ENCODE measurements at regions not wholly inside any gene's neighbourhood (a gene's known extent, or its start where the extent isn't known, plus 50 kb on each side); places are given as distances from the start of the nearest gene placed in this dataset.
"Not testable (repeated sequence)": the region's sequence is repeated elsewhere in the genome, so short reads cannot be mapped to it uniquely, and the experiment has no call there.

- not testable (repeated sequence) for H3K4me1 Mint-ChIP-seq (ENCODE audit: unreplicated experiment); H3K27ac Mint-ChIP-seq (ENCODE audit: unreplicated experiment); H3K27me3 Mint-ChIP-seq (ENCODE audit: unreplicated experiment); DNase-seq (ENCODE audit: extremely low spot score, unreplicated experiment); H3K36me3 Mint-ChIP-seq (ENCODE audit: unreplicated experiment); H3K9me3 Mint-ChIP-seq (ENCODE audit: unreplicated experiment); H3K4me3 Mint-ChIP-seq (ENCODE audit: unreplicated experiment)
Observed at GRCh38 chr14:19052977-19053376, 85.7 kb downstream of the POTEM start.

DNA sequence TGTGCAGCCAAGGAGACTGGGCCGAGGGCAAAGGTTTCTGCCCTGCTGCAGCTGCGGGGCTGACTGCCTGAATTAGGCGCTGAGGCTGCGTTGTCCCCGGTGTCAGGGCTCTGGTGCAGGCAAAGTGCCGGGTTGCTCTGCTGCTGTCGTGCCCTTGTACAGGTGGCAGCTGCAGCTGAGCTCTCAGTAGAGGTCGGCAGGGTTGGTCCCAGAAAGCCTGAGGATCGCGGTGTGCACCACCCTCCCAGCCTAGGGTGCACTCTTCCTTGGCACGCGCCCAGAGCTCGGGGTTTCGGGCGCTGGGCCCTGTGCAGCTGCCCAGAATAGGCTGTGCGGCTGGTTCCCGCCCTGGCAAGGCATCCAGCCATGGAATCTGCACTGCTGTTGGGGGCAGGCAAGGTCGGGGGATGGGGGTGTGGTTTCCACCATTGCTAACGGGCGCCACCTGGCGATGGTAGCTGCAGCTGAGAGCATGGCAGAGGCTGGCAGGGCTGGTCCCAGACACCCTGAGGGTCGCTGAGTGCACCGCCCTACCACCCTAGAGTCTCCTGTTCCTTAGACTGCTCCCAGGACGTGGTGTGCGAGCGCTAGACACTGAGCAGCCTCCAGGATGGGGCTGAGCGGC lies 86.3 kb downstream of the POTEM start:
- not testable (repeated sequence) for H3K4me3 Mint-ChIP-seq (ENCODE audit: unreplicated experiment); H3K4me1 Mint-ChIP-seq (ENCODE audit: unreplicated experiment); H3K27ac Mint-ChIP-seq (ENCODE audit: unreplicated experiment); H3K27me3 Mint-ChIP-seq (ENCODE audit: unreplicated experiment); H3K36me3 Mint-ChIP-seq (ENCODE audit: unreplicated experiment); H3K9me3 Mint-ChIP-seq (ENCODE audit: unreplicated experiment); DNase-seq (ENCODE audit: extremely low spot score, unreplicated experiment)

DNA sequence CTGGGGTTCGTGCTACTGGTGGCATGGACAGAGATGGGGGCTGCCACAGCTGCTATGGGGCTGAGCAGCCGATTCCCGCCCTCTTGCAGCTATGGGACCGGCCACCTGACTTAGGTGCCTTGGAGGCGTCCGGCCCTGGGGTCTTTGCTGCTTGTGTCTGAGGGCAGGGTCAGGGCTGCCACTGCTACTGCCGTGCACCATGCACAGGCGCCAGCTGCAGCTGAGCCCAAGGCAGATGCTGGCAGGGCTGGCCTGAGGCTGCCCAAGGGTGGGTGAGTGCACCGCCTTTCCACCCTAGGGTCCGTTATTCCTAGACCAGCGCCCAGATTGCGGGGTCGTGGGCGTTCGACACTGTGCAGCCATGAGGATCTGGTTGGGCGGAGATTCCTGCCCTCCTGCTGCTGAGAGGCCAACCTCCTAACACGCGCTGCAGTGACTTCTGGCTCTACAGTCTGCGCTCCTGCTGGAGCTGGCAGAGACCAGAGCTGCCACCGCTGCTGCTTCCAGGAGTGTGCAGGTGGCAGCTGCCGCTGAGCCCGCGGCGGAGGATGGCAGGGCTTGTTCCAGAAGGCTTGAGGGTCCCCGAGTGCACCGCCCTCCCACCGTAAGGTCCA lies 87.0 kb downstream of the POTEM start:
- not testable (repeated sequence) for H3K4me1 Mint-ChIP-seq (ENCODE audit: unreplicated experiment); H3K27ac Mint-ChIP-seq (ENCODE audit: unreplicated experiment); H3K9me3 Mint-ChIP-seq (ENCODE audit: unreplicated experiment); H3K27me3 Mint-ChIP-seq (ENCODE audit: unreplicated experiment); H3K4me3 Mint-ChIP-seq (ENCODE audit: unreplicated experiment); H3K36me3 Mint-ChIP-seq (ENCODE audit: unreplicated experiment); DNase-seq (ENCODE audit: extremely low spot score, unreplicated experiment)

GRCh38 chr14:19054934-19055333 lies 87.7 kb downstream of the POTEM start:
- DNase-seq (ENCODE audit: extremely low spot score, unreplicated experiment); H3K4me1 Mint-ChIP-seq (ENCODE audit: unreplicated experiment); H3K36me3 Mint-ChIP-seq (ENCODE audit: unreplicated experiment); H3K9me3 Mint-ChIP-seq (ENCODE audit: unreplicated experiment); H3K4me3 Mint-ChIP-seq (ENCODE audit: unreplicated experiment); H3K27ac Mint-ChIP-seq (ENCODE audit: unreplicated experiment); H3K27me3 Mint-ChIP-seq (ENCODE audit: unreplicated experiment): not testable (repeated sequence)

DNA sequence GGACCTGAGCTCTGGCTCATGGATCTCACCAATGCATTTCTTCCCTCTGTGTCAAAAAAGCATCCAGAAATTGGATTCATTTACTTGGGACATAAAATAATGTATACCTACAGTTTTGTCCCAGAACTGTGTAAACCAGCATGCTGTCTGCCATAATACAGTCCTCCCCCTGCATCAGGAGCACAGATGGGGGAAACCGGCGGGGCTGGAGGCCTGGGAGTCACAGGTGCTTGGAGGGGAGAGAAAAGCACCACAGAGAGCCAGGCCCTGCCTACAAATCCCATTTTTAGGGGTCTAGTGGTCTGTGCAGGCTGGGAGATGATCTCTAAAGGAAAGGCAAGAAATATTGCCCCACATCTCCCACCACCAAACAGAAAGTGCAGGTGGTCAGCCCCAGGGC lies 91.8 kb downstream of the POTEM start:
- not testable (repeated sequence) for H3K27me3 Mint-ChIP-seq (ENCODE audit: unreplicated experiment); H3K36me3 Mint-ChIP-seq (ENCODE audit: unreplicated experiment); H3K27ac Mint-ChIP-seq (ENCODE audit: unreplicated experiment); H3K9me3 Mint-ChIP-seq (ENCODE audit: unreplicated experiment); H3K4me3 Mint-ChIP-seq (ENCODE audit: unreplicated experiment); H3K4me1 Mint-ChIP-seq (ENCODE audit: unreplicated experiment)
- peak; percentile 83 for DNase-seq (ENCODE audit: extremely low spot score, unreplicated experiment)

- not testable (repeated sequence) for DNase-seq (ENCODE audit: extremely low spot score, unreplicated experiment); H3K9me3 Mint-ChIP-seq (ENCODE audit: unreplicated experiment); H3K27me3 Mint-ChIP-seq (ENCODE audit: unreplicated experiment)
Observed at GRCh38 chr14:19061689-19062450, 94.6 kb downstream of the POTEM start.

DNA sequence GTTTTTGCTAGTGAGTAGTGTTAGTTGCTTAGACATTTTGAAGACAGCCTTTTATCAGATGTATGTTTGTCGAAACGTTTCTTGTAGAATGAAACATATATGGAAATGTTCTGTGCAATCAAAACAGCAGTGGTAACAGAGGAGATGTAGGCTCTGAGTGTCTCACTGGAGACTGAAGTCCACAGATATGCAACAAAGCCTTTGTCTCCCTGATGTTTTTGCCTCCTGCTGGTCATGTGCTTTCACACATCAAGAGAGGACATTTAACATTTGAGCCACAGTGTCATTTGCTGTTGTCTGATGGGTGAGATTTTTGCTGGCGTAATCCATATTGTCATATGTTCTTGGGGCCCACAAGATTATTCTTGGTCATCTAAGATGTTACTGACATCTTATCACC lies 101.7 kb downstream of the POTEM start:
- not testable (repeated sequence) for H3K27me3 Mint-ChIP-seq (ENCODE audit: unreplicated experiment); H3K9me3 Mint-ChIP-seq (ENCODE audit: unreplicated experiment); H3K27ac Mint-ChIP-seq (ENCODE audit: unreplicated experiment); DNase-seq (ENCODE audit: extremely low spot score, unreplicated experiment); H3K4me3 Mint-ChIP-seq (ENCODE audit: unreplicated experiment); H3K4me1 Mint-ChIP-seq (ENCODE audit: unreplicated experiment); H3K36me3 Mint-ChIP-seq (ENCODE audit: unreplicated experiment)

More at GRCh38 chr14:19061689-19062450, 94.6 kb downstream of the POTEM start:
- H3K4me1 Mint-ChIP-seq (ENCODE audit: unreplicated experiment); H3K36me3 Mint-ChIP-seq (ENCODE audit: unreplicated experiment); H3K27ac Mint-ChIP-seq (ENCODE audit: unreplicated experiment); H3K4me3 Mint-ChIP-seq (ENCODE audit: unreplicated experiment): not testable (repeated sequence)

- H3K27me3 Mint-ChIP-seq (ENCODE audit: unreplicated experiment); DNase-seq (ENCODE audit: extremely low spot score, unreplicated experiment); H3K27ac Mint-ChIP-seq (ENCODE audit: unreplicated experiment); H3K36me3 Mint-ChIP-seq (ENCODE audit: unreplicated experiment); H3K4me3 Mint-ChIP-seq (ENCODE audit: unreplicated experiment); H3K9me3 Mint-ChIP-seq (ENCODE audit: unreplicated experiment); H3K4me1 Mint-ChIP-seq (ENCODE audit: unreplicated experiment): not testable (repeated sequence)
Observed at GRCh38 chr14:19072518-19072917, 105.3 kb downstream of the POTEM start.

GRCh38 chr14:19088632-19089031 lies 121.4 kb downstream of the POTEM start:
- not testable (repeated sequence) for H3K36me3 Mint-ChIP-seq (ENCODE audit: unreplicated experiment); H3K27ac Mint-ChIP-seq (ENCODE audit: unreplicated experiment); H3K4me3 Mint-ChIP-seq (ENCODE audit: unreplicated experiment); DNase-seq (ENCODE audit: extremely low spot score, unreplicated experiment); H3K4me1 Mint-ChIP-seq (ENCODE audit: unreplicated experiment); H3K9me3 Mint-ChIP-seq (ENCODE audit: unreplicated experiment); H3K27me3 Mint-ChIP-seq (ENCODE audit: unreplicated experiment)

DNA sequence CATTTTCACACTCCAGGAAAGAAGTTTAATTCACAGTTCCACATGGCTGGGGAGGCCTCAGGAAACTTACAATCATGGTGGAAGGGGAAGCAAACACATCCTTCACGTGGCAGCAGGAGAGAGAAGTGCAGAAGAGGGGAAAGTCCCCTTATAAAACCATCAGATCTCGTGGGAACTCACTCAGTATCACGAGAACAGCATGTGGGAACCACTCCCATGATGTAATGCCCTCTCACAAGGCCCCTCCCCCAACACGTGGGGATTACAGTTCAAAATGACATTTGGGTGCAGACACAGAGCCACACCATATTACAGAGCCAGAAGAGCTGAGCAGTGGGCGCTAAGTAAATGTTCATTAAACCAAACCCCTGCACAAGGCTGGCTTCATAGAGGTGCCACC lies 126.0 kb downstream of the POTEM start:
- not testable (repeated sequence) for H3K4me3 Mint-ChIP-seq (ENCODE audit: unreplicated experiment); DNase-seq (ENCODE audit: extremely low spot score, unreplicated experiment)

GRCh38 chr14:19094731-19095130 lies 127.5 kb downstream of the POTEM start:
- H3K27ac Mint-ChIP-seq (ENCODE audit: unreplicated experiment); H3K9me3 Mint-ChIP-seq (ENCODE audit: unreplicated experiment); H3K4me3 Mint-ChIP-seq (ENCODE audit: unreplicated experiment); H3K27me3 Mint-ChIP-seq (ENCODE audit: unreplicated experiment); H3K36me3 Mint-ChIP-seq (ENCODE audit: unreplicated experiment); DNase-seq (ENCODE audit: extremely low spot score, unreplicated experiment); H3K4me1 Mint-ChIP-seq (ENCODE audit: unreplicated experiment): not testable (repeated sequence)

More for the DNA sequence above, 126.0 kb downstream of the POTEM start:
- H3K27me3 Mint-ChIP-seq (ENCODE audit: unreplicated experiment); H3K36me3 Mint-ChIP-seq (ENCODE audit: unreplicated experiment); H3K4me1 Mint-ChIP-seq (ENCODE audit: unreplicated experiment); H3K9me3 Mint-ChIP-seq (ENCODE audit: unreplicated experiment); H3K27ac Mint-ChIP-seq (ENCODE audit: unreplicated experiment): not testable (repeated sequence)

DNA sequence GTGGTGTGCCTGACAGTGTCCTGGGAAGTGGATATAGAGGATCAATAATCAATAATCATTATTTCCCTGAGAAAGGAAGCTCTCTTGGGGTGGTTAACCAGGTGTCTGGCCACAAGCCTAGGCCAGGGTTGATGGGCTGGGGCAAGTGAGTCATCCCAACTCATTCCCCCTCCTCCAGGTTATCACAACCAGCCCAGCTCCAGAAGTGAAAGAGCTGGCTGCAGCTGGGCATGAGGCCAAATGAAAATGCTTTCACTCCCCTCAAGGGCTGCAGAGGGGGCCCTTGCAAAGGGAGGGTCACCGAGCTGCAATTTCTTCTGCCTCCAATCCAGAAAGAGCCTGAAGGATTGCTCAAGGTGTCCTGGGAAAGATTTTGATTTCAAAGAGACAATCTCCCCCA lies 127.9 kb downstream of the POTEM start:
- not testable (repeated sequence) for H3K36me3 Mint-ChIP-seq (ENCODE audit: unreplicated experiment); H3K27ac Mint-ChIP-seq (ENCODE audit: unreplicated experiment); H3K27me3 Mint-ChIP-seq (ENCODE audit: unreplicated experiment); H3K4me3 Mint-ChIP-seq (ENCODE audit: unreplicated experiment); H3K9me3 Mint-ChIP-seq (ENCODE audit: unreplicated experiment); H3K4me1 Mint-ChIP-seq (ENCODE audit: unreplicated experiment); DNase-seq (ENCODE audit: extremely low spot score, unreplicated experiment)

All from osteocyte (in vitro differentiated cells).